Activated T-helper 17 cell treated with anti-CD3 and anti-CD28 coated beads, Interleukin-2, amount 50 U/mL, for 72 hours (primary cell): ENCODE measurements at regions not wholly inside any gene's neighbourhood (a gene's known extent, or its start where the extent isn't known, plus 50 kb on each side); places are given as distances from the start of the nearest gene placed in this dataset.

ENCODE experiments used
- ATAC-seq: fragments of 150-1000 bp; cut with Tn5 transposase; replicated peaks from 2 replicates; pipeline ENCODE4 v1.10.0; 2021; ENCODE audit warnings: mild to moderate bottlenecking, moderate library complexity
- H3K27ac Mint-ChIP-seq: one replicate; pipeline ENCODE4 v1.8.0; 2022; ENCODE audit warnings: mixed read lengths
- H3K27me3 Mint-ChIP-seq: one replicate; pipeline ENCODE4 v1.8.0; 2022; ENCODE audit warnings: mixed read lengths
- H3K36me3 Mint-ChIP-seq: one replicate; pipeline ENCODE4 v1.8.0; 2022; ENCODE audit warnings: low read depth, mild to moderate bottlenecking, mixed read lengths
- H3K4me1 Mint-ChIP-seq: one replicate; pipeline ENCODE4 v1.8.0; 2022; ENCODE audit warnings: mixed read lengths
- H3K4me3 Mint-ChIP-seq: one replicate; pipeline ENCODE4 v1.8.0; 2022; ENCODE audit warnings: mild to moderate bottlenecking, mixed read lengths
- H3K9me3 Mint-ChIP-seq: one replicate; pipeline ENCODE4 v1.8.0; 2022; ENCODE audit warnings: mixed read lengths

DNA sequence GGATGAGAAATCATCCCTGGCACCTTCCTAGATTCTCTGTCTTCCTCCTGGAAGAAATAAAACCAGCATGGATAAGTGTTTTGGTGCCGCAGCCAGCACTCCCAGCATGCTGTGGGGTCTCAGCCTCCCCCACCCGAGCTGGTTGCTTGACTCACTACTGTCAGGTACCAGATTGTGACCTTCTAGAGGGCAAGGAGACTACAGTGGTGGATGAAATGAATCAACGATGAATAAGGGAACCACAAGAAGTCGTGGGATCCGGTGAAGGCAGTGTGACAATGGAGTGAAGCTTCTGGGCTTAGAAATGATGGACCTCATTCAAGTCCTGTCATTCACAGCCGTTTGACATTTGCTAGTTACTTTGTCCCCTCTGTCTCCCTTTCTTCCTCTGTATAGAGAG, 50.2 kb upstream of the SLCO3A1 start:
- H3K27me3 Mint-ChIP-seq, result peaks cover 18% of the 10 kb centered on the region
- peaks cover 3% of the 10 kb centered on the region for H3K9me3 Mint-ChIP-seq
- no peak overlapping the region for H3K4me3 Mint-ChIP-seq
- no peaks in the 10 kb centered on the region for H3K36me3 Mint-ChIP-seq
- H3K27ac Mint-ChIP-seq, result no peak overlapping the region
- no peaks in the 10 kb centered on the region for H3K4me1 Mint-ChIP-seq
- ATAC-seq, result peak; percentile 60
